NOMO-1 treated with DMSO at 0.1 percent for 48 hours (cell line): ENCODE measurements at regions not wholly inside any gene's neighbourhood (a gene's known extent, or its start where the extent isn't known, plus 50 kb on each side); places are given as distances from the start of the nearest gene placed in this dataset.
"Not testable (repeated sequence)": the region's sequence is repeated elsewhere in the genome, so short reads cannot be mapped to it uniquely, and the experiment has no call there.

ENCODE experiments used
- DNase-seq: peaks from one replicate; lab custom pipeline; 2025; ENCODE audit not compliant: unreplicated experiment; lab: John Stamatoyannopoulos, UW

- no peak for DNase-seq
Measured at GRCh38 chr7:124168616-124169015, 135.7 kb upstream of the TMEM229A start.

- no peak for DNase-seq
Measured at GRCh38 chr7:124162667-124163066, 129.8 kb upstream of the TMEM229A start.

- no peak for DNase-seq
Measured at GRCh38 chr7:124155432-124156022, 122.7 kb upstream of the TMEM229A start.

- DNase-seq: no peak
Measured at GRCh38 chr7:124152859-124153692, 120.2 kb upstream of the TMEM229A start.

GRCh38 chr7:124137664-124138063 is 104.8 kb upstream of the TMEM229A start:
- no peak for DNase-seq

- DNase-seq: no peak
Measured at GRCh38 chr7:124124201-124124600, 91.3 kb upstream of the TMEM229A start.

GRCh38 chr7:124120911-124121310 is 88.0 kb upstream of the TMEM229A start:
- no peak for DNase-seq

- DNase-seq: no peak
Measured at GRCh38 chr7:124113045-124113444, 80.2 kb upstream of the TMEM229A start.

- DNase-seq: no peak
Measured at GRCh38 chr7:124106575-124106974, 73.7 kb upstream of the TMEM229A start.

- no peak for DNase-seq
Measured at GRCh38 chr7:124101173-124101768, 68.4 kb upstream of the TMEM229A start.

- no peak for DNase-seq
Measured at GRCh38 chr7:124100190-124100589, 67.3 kb upstream of the TMEM229A start.

- not testable (repeated sequence) for DNase-seq
Measured at GRCh38 chr7:124099585-124099984, 66.7 kb upstream of the TMEM229A start.

- no peak for DNase-seq
Measured at GRCh38 chr7:124089621-124090020, 56.8 kb upstream of the TMEM229A start.

GRCh38 chr7:124088590-124088989 is 55.7 kb upstream of the TMEM229A start:
- no peak for DNase-seq

- DNase-seq: no peak
Measured at GRCh38 chr7:124086843-124087242, 54.0 kb upstream of the TMEM229A start.

GRCh38 chr7:124085179-124085578 is 52.3 kb upstream of the TMEM229A start:
- DNase-seq: no peak

- DNase-seq: no peak
Measured at GRCh38 chr7:124084024-124084423, 51.2 kb upstream of the TMEM229A start.
